HG03520 (cell line): ENCODE measurements at regions not wholly inside any gene's neighbourhood (a gene's known extent, or its start where the extent isn't known, plus 50 kb on each side); places are given as distances from the start of the nearest gene placed in this dataset.
"Not testable (repeated sequence)": the region's sequence is repeated elsewhere in the genome, so short reads cannot be mapped to it uniquely, and the experiment has no call there.

ENCODE experiments used
- ATAC-seq: cut with Tn5 transposase; IDR thresholded peaks from one replicate; pipeline ENCODE4 v1.9.1; 2021; ENCODE audit warnings: mild to moderate bottlenecking, moderate library complexity; ENCODE audit not compliant: unreplicated experiment

GRCh38 chr2:180705122-180705521 lies 275.3 kb upstream of the UBE2E3 start:
- ATAC-seq: no peak

DNA sequence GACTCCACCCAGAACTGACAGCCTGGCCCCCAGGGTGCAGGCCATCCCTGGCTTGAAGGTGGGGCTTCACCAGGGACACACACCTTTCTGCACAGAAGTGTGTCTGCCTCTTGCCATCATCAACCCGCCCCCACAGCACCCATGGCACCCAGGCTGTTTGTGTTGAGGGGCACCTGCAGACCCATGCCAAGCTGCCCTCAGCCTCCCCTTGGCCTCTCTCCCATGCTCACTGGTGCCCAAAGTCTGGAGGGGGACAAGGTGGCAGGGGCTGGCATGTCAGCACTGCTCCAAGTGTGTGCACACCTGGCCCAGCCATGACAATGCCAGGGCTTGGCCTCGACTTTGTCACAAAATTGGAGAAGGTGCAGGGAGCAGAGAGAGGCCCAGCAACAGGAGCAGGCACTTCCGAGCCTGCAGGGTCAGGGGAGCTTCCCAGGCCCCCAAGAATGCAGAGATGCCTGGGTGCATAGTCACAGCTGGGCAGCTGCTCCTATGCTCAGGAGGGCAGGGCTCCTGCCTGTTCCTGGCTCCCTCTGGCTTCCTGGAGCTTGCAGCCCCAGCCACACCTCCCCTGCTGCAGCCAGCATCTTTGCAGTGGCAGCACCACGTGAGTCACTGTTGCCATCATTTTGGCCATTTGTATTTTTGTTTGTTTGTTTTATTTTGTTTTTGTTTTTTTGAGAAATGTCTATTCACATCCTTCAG lies 280.6 kb upstream of the UBE2E3 start:
- no peak for ATAC-seq

GRCh38 chr2:180698668-180699067 lies 281.7 kb upstream of the UBE2E3 start:
- no peak for ATAC-seq

DNA sequence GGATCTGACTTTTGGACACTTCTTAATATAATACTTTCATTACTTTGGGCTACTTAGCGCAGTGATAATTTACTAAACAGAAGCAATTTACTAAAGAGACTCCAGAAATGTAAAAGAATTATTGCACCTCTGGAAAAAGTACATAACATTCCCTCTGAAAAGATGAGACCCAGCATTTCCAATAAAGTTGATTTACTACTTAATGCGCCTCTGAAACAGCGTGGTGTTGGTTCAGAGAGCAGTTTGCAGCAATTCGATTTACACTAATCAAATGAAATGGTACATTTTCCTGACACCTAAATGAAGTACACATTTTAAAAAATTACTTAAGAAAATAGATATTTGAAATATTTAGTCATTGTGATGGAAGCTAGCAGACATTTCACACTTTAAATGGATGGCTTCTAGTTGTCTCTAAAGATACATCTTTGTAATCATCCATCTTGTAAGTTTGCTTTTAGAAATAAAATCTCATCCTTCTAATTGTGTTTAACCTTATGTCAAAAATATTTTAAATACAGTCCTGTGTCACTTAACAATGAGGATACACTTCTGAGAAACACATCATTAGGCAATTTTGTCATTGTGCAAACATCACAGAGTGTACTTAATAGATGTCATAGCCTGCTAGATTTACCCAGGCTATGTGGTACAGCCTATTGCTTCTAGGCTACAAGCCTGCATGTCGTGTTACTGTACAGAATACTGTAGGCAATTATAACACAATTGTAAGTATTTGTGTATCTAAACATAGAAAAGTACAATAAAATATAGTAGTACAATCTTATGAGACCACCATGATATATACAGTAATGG lies 284.6 kb upstream of the UBE2E3 start:
- no peak for ATAC-seq

DNA sequence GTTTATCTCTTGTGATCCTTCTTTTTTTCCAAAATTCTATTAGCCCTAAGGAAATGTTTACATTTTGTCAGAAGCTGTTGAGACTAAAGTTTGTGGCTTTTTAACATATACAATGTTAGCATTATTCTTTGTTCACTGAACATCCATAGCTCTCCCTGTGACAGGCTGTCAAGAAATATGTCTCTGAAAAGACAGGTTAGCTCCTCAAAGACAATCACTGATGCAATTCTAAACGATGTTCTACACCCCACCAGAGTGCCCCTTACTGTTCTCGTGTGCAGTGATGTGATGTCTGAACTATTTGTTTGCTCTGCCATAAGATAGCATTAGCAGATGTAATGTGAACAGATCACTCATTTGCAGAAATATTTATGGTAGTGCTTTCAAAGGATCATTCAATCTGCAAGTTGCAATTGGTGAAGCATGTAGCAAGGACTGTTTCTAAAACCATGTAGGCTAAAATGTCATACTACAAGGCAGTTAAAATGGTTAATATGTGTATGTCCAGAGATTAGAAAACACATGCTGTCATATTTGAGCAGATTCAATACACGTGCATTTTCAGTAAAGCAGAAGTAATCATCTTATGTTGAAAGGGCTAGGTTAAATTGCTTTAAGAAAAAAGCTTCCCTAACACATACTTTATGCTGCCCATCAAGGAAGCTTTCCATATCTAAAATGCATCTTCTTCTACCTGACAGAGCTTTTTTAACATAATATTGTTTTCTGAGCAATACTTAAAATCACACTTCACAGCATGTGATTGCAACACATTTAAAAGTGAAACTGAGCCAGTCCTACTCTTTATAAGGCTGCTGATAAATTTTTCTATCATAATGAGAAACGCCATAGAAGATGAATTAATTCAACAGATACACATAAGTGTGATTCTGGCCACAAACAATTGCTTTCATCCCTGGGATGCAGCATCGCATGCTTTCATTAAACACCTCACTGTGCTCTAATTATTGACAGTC lies 285.7 kb upstream of the UBE2E3 start:
- ATAC-seq: no peak

DNA sequence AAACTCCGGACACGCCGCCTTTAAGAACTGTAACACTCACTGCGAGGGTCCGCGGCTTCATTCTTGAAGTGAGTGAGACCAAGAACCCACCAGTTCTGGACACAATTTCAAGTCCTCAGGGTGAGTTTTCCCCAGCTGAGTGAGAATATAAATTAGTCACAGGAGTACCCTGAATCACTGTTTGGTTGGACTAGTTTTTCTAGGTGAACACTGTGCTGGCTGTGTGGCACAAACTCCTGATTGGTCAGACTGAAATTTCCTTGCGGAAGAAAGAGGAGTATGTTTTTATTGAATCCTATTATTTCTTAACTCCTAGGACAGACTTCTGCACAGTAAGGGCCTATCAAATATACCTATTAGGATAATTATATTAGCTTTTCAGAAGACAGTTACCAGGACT lies 288.1 kb upstream of the UBE2E3 start:
- ATAC-seq: no peak

DNA sequence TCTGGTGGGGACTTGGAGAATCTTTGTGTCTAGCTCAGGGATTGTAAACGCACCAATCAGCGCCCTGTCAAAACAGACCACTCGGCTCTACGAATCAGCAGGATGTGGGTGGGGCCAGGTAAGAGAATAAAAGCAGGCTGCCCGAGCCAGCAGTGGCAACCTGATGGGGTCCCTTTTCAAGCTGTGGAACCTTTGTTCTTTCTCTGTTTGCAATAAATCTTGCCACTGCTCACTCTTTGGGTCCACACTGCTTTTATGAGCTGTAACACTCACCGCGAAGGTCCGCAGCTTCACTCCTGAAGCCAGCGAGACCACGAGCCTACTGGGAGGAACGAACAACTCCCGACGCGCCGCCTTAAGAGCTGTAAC lies 288.6 kb upstream of the UBE2E3 start:
- not testable (repeated sequence) for ATAC-seq

DNA sequence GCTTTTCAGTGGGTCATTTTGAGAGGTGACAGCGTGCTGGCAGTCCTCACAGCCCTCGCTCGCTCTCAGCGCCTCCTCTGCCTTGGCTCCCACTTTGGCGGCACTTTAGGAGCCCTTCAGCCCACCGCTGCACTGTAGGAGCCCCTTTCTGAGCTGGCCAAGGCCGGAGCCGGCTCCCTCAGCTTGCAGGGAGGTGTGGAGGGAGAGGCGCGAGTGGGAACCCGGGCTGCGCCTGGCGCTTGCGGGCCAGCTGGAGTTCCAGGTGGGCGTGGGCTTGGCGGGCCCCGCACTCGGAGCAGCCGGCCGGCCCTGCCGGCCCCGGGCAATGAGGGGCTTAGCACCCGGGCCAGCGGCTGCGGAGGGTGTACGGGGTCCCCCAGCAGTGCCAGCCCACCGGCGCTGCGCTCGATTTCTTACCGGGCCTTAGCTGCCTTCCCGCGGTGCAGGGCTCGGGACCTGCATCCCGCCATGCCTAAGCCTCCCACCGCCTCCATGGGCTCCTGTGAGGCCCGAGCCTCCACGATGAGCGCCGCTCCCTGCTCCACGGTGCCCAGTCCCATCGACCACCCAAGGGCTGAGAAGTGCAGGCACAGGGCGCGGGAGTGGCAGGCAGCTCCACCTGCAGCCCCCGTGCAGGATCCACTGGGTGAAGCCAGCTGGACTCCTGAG lies 289.1 kb upstream of the UBE2E3 start:
- not testable (repeated sequence) for ATAC-seq

- no peak for ATAC-seq
Measured at GRCh38 chr2:180690611-180691010, 289.8 kb upstream of the UBE2E3 start.

DNA sequence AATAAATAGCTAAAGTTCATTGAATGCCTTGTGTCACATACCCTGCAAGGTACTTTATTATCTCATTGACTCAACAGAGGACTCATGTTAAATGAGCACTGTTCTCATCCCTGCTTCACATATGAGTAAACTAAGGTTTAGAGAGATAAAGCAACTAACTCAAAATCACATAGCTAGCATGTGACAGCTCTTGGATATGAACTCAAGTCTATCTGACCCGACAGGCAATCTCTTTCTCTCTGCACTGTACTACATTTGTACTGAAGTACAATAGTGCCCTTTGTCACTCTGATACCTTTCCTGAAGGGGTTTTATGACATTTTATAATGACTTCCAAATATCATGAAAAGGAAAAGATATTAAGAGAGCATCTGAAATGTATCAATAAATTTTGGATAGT lies 297.5 kb upstream of the UBE2E3 start:
- ATAC-seq: no peak

DNA sequence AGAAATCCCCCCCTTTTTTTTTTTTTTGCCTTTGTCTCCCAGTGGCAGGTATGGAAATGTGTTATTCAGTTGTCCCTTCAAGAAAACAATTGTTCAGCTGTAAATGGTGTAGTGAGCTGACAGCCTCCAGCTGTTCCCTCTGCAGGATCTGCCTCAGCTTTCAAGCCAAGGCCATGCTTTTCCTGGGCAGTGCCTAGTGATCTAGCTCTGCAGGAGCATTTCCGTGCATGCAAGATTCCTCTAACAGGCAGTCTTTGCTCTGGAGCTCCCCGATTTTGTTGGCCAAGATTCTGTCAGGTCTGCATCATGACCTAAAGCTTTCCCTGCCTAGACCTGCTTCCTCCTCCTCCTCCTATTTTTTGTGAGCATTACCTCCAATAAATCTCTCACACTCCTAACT lies 300.7 kb upstream of the UBE2E3 start:
- ATAC-seq: no peak

DNA sequence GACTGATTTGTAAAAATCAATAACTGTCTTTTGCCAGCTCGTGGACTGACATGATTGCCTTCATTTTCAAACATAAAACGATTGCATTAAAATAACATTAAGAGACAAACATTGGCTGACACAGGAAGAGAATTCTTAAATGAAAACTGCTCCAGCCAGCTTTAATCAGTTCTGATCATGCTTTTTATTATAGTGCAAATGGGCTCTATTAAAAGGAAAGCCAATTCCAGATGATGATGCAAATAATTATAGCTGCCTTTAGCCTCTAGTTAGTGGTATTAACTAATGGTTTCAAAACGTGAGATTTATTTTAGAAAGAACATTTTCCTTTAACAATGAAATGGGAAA lies 301.8 kb upstream of the UBE2E3 start:
- ATAC-seq: no peak

DNA sequence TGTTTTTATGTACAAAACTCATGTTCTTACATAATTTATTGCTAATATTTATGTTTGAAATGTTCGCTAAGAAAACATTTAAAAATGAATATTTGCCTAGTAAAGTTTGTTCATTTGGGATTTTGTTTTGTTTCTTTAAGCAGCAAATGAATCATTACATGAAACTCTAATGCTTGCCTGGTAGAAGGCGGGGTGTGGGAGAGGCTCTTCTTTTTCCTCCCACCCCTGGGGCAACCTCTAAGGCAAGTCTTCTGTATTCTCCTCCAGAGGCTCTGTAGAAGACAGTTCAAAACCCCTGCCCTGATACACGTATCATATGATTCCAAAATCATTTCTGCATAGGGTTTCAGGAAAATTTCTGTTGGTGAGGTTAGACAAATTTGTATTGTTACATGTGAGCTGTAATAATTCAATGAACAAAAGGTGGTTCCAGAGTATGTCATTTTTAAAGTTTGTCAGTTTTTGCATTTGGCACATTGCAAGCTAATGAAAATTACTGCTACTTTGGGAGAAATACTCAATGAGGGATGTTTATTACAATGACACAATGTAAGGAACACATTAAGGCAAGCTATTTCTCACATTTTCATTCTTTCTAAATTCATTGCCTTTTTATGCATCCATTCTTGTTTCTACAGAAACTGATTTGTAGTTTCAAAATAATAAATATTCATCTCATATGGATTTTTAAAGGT lies 302.3 kb upstream of the UBE2E3 start:
- no peak for ATAC-seq

GRCh38 chr2:180677200-180677599 lies 303.2 kb upstream of the UBE2E3 start:
- no peak for ATAC-seq

GRCh38 chr2:180676520-180677025 lies 303.8 kb upstream of the UBE2E3 start:
- ATAC-seq: no peak

GRCh38 chr2:180675170-180675569 lies 305.2 kb upstream of the UBE2E3 start:
- ATAC-seq: no peak

DNA sequence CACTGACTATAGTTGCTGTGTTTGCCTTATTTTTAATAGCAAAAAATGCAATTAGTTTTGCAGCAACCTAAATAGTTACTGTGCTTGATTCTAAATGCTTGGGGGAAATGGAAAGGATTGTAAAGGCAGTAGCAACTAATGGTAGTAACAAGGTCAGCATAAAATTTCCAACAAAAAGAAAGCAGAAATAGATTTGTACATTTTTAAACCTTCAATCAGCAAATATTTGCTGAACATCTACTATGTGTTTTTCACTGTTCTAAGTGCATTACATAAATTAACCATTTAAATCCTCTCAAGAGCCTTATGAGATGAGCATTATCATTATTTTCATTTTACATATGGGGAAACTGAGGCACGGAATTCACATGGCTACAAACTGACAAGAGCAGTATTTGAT lies 308.0 kb upstream of the UBE2E3 start:
- no peak for ATAC-seq

DNA sequence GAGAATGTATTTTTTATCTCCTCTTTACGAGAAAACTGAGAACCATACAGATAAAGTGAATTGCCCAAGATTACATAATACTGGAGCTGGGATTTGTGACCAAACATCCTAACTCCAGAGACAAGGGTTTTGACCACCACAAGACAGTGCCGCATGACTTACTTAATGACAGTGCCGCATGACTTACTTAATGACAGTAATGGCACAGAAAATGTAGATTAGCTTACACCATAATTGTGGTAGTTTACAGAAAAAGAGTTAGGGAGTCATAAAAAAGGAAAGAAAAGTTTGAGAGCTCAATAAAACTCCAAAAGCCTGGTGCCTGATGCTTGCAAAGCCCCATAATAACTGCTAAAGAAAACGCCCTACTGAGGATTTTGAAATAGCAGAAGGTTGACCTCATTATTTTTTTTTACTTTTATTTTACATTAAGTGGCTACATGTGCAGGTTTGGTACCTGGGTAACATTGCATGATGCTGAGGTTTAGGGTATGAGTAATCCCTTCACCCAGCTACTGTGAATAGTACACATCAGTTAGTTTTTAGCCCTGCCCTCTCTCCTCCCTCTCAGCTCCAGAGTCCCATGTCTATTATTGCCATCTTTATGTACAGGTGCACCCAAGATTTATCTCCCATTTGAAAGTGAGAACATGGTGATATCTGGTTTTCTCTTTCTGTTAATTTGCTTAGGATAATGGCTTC lies 310.0 kb upstream of the UBE2E3 start:
- ATAC-seq: no peak

DNA sequence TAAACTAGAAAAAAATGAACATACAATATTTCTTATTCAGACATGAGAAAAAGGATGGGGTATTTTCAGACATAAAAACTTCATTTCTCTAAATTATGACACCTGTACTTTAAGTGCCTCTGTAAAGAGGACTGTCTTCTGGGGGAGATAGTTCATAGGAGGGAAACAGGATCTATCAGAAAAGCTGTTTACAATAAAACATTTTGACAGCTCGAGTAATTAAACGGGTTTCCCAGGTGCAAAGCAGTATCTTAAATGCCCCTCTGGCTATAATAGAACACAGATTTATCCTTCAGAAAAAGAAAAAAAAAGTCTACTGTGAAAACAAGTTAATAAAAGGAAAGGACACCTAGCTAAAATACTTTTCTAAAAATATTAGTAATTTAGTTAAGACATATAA lies 311.4 kb upstream of the UBE2E3 start:
- no peak for ATAC-seq

GRCh38 chr2:180664507-180664906 lies 315.9 kb upstream of the UBE2E3 start:
- no peak for ATAC-seq
